Stimulated activated CD4-positive, alpha-beta T cell treated with anti-CD3 and anti-CD28 coated beads, Interleukin-2, amount 100 ng/mL, for 48 hours (primary cell): ENCODE measurements at regions not wholly inside any gene's neighbourhood (a gene's known extent, or its start where the extent isn't known, plus 50 kb on each side); places are given as distances from the start of the nearest gene placed in this dataset.

ENCODE experiments used
- DNase-seq, 2 donors: peaks; one replicate each; pipeline ENCODE4 v3.0.0-alpha.2; 2020

GRCh38 chr4:137664046-137664387 is 131.7 kb upstream of the PCDH18 start:
- DNase-seq, result no peak

- DNase-seq, result no peak
These were observed 131.2 kb upstream of the PCDH18 start for GRCh38 chr4:137663251-137664045.

DNA sequence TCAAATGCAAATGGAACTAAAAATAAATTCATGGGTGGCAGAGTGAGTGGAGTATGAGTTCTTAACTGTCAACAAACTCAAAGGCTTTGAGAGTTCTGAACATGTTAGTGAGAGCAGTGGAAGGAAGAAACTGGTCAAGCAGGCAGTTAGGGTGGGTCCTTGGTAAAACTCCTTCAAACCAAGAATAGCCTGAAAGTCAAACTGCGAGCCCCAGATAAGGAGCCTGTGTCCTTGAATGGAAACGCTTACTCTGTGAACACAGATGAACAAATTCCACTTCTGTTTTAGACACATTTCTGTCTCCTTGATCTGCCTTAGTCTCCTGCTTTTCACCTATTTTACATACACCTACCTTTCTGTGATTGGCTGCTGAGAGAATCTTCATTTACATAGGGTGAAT is 129.4 kb upstream of the PCDH18 start:
- DNase-seq, result no peak

DNA sequence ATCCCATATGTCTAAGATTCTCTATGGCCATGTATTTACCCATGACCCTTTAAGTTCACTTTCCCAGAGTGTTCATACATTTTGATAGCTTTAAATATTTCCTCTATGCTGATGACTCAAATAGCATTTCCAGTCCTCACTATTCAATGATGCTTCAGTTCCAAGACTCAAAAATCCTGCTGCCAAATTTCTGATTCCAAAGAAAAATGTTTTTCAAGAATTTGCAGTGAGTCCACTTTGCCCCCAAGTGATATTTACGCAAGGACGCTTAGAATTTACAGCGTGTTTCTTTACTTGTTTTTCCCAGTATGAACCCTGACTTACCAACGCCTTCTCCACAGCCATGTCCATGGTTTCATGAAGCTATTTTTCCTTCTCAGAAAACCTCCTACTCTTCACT is 127.9 kb upstream of the PCDH18 start:
- DNase-seq, result no peak

GRCh38 chr4:137659431-137659830 is 127.1 kb upstream of the PCDH18 start:
- DNase-seq, result no peak

GRCh38 chr4:137656661-137657060 is 124.4 kb upstream of the PCDH18 start:
- no peak for DNase-seq

- DNase-seq, result no peak
These were observed 123.0 kb upstream of the PCDH18 start for GRCh38 chr4:137655302-137655701.

DNA sequence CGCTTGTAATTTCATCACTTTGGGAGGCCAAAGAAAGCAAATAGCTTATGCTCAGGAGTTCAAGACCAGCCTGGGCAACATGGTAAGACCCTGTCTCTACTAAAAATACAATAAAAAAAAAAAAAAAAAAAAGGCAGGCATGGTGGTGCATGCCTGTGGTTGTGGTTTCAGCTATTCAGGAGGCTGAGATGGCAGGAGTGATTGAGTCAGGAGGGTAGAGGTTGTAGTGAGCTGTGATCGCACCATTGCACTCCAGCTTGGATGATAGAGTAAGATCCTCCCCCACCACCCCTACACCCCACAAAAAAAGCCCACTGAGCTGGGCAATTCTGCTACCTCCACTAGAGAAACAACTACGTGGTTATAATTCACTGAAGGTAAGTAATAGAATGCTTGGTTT is 118.8 kb upstream of the PCDH18 start:
- no peak for DNase-seq

- DNase-seq, result no peak
These were observed 117.6 kb upstream of the PCDH18 start for GRCh38 chr4:137649711-137650450.

DNA sequence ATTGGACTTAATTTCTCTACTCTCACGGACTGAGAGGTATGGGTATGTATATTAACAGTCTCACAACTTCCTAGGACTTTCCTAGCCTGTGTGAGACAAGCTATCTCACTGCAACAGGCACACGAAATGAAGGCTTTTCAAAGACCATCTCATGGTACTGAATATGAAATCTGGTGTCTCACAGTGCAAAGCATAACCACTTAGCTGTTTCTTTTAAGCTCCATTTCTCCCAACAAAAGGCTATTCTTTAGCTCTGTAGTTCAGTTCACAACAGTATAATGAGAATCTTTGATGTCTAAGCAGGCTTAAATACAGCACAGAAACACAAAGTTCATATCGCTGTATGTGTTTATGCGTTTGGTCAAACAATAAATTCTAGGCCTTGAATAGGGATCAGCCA is 116.2 kb upstream of the PCDH18 start:
- no peak for DNase-seq

DNA sequence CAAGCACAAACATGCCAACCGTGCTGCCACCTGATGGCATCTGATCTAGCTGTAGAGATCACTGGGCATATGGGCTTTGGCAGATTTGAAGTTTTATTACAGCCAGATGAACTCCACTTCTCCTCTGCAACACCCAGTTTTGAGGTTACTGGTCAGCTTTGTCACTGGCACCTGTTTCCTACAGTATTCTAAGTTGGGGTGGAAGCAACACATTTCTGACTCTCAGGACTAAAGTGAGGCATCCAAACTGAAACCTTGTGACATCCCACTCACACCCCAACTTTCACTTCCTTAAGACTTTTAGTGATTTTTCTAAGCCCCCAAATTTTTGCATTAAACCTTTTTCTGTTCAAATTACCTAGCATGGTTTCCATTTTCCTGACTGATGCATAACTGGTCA is 115.1 kb upstream of the PCDH18 start:
- no peak for DNase-seq

DNA sequence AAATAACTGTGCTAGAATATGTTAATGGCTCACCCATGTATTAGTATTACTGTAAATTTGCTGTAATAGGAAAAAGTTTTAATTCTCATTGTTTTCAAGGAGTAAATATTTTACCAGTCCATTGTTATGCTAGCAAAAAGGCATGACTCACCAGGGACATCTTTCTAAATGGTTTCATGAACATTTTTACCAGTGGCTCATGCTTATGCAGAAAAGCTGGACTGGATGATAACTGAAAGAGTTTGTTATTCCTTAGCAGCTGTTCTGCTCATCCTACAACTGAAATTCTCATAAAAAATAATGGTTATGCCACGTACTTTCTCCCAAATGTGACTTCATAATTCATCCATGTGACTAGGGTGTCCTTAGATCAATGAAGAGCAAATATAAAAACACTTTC is 111.9 kb upstream of the PCDH18 start:
- no peak for DNase-seq

GRCh38 chr4:137641544-137641943 is 109.2 kb upstream of the PCDH18 start:
- DNase-seq, result no peak

GRCh38 chr4:137640838-137641158 is 108.5 kb upstream of the PCDH18 start:
- no peak for DNase-seq

- DNase-seq, result no peak
These were observed 108.0 kb upstream of the PCDH18 start for GRCh38 chr4:137640156-137640837.

- no peak for DNase-seq
These were observed 106.6 kb upstream of the PCDH18 start for GRCh38 chr4:137638934-137639333.

GRCh38 chr4:137635601-137636000 is 103.3 kb upstream of the PCDH18 start:
- DNase-seq, result no peak

- no peak for DNase-seq
These were observed 102.8 kb upstream of the PCDH18 start for GRCh38 chr4:137635108-137635507.

DNA sequence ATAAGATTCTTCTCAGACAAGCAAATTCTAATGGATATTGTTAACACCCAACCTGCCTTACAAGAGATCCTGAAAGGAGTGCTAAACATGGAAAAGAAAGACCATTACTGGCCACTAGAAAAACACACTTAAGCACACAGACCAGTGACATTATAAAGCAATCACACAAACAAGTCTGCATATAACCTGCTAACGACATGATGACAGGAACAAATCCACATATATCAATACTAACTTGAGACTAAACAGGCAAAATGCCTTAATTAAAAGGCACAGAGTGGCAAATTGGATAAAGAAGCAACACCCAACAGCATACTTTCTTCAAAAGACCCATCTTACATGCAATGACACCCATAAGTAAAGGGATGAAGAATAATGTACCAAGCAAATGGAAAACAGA is 100.5 kb upstream of the PCDH18 start:
- no peak for DNase-seq

- no peak for DNase-seq
These were observed 99.3 kb upstream of the PCDH18 start for GRCh38 chr4:137631605-137632004.

GRCh38 chr4:137630252-137630651 is 98.0 kb upstream of the PCDH18 start:
- no peak for DNase-seq

DNA sequence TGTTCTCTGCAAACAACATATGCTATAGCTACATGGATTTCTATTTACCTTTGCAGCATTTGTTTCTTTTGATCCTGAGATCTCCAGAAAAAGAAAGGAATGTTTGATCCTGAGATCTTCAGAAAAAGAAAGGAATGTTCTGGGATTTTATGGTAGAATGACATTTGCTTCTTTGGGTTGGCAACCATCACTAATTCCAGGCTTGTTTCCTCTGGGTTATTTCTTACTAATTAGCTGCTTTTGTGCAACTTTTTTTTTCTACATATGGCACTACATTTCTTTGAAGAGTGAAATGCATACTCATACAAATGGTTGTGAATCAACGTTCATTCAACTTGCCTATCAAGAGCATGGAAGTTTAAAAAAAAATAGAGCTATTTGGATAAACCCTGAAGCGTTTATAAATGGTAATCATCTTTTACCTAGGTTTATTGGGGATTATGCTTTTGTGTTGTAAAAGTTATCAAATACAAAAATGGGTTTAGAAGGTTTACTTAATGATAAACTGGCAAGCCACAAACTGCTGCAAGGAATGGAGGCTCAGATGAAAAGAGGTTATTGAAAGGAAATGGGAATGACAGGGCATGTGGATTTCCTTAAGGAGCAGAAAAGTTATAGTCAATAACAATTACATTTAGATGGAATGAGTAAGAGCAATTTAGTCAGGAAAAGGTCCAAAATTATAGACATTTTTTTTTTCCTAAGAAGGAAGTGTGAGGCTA is 95.6 kb upstream of the PCDH18 start:
- no peak for DNase-seq

DNA sequence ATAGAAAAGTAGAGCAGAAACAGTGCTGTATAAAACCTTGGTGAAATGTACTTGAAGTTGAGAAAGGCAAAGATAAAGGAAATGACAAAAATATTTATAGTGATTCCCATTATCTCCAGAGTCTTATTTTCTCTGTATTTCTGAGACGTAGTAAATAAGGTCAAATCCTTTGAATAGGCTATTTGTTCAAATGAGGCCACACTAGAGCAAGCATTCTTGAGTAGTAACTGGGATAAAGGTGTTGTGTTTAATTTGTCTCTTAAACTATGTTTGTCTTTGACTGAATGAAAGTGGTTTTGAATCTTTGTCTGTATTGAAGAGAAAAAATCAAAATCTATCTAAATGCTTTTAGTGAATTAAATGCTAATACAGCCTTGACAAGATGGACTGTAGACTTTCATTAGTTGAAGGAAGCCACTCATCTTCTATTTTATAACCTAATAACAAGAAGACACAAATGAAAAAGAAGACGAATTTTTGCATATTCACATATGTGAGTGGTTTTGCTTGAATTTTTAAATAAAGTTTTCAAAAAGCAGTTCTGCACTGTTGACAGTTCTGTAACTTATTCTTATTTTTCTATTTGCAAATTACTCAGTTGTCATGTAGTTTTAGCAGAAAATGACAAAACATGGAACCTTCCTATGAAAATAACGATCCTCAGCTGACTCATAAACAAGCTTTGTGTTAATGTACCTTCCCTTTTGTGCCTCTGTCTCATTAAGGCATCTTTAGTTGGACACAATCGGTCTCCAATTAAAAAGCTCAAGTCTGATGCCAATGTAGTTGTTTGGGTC is 94.8 kb upstream of the PCDH18 start:
- no peak for DNase-seq
